ENCODE measurements at regions not wholly inside any gene's neighbourhood (a gene's known extent, or its start where the extent isn't known, plus 50 kb on each side); places are given as distances from the start of the nearest gene placed in this dataset.
"Not testable (repeated sequence)": the region's sequence is repeated elsewhere in the genome, so short reads cannot be mapped to it uniquely, and the experiment has no call there.

GRCh38 chr3:194879126-194879877 is 193.6 kb downstream of the FAM43A start:
- TF ChIP-seq CTCF (IDR thresholded peaks at IDR 0.05; ENCODE audit: control insufficient read depth, extremely low read depth, insufficient read depth): no peak
- H3K4me3 ChIP-seq (ENCODE audit: low read depth, low read length): no peak overlapping the region
- DNase-seq (ENCODE audit: low read depth): no peak

- TF ChIP-seq CTCF (IDR thresholded peaks at IDR 0.05; ENCODE audit: control insufficient read depth, extremely low read depth, insufficient read depth): no peak
- DNase-seq (ENCODE audit: low read depth): no peak
- H3K4me3 ChIP-seq (ENCODE audit: low read depth, low read length): no peak overlapping the region
Measured at GRCh38 chr3:194879991-194880939, 194.6 kb downstream of the FAM43A start.

- TF ChIP-seq CTCF (IDR thresholded peaks at IDR 0.05; ENCODE audit: control insufficient read depth, extremely low read depth, insufficient read depth): no peak
- no peak overlapping the region for H3K4me3 ChIP-seq (ENCODE audit: low read depth, low read length)
- no peak for DNase-seq (ENCODE audit: low read depth)
Measured at GRCh38 chr3:194880940-194881925, 195.6 kb downstream of the FAM43A start.

GRCh38 chr3:194884649-194885315 is 199.1 kb downstream of the FAM43A start:
- no peak for DNase-seq (ENCODE audit: low read depth)
- TF ChIP-seq CTCF (IDR thresholded peaks at IDR 0.05; ENCODE audit: control insufficient read depth, extremely low read depth, insufficient read depth): no peak
- H3K4me3 ChIP-seq (ENCODE audit: low read depth, low read length): no peak overlapping the region

- no peak for TF ChIP-seq CTCF (IDR thresholded peaks at IDR 0.05; ENCODE audit: control insufficient read depth, extremely low read depth, insufficient read depth)
- no peak overlapping the region for H3K4me3 ChIP-seq (ENCODE audit: low read depth, low read length)
- no peak for DNase-seq (ENCODE audit: low read depth)
Measured at GRCh38 chr3:194885766-194886165, 200.1 kb downstream of the FAM43A start.

GRCh38 chr3:194886836-194887235 is 201.2 kb downstream of the FAM43A start:
- no peak for TF ChIP-seq CTCF (IDR thresholded peaks at IDR 0.05; ENCODE audit: control insufficient read depth, extremely low read depth, insufficient read depth)
- H3K4me3 ChIP-seq (ENCODE audit: low read depth, low read length): no peak overlapping the region
- no peak for DNase-seq (ENCODE audit: low read depth)

- H3K4me3 ChIP-seq (ENCODE audit: low read depth, low read length); DNase-seq (ENCODE audit: low read depth): not testable (repeated sequence)
Measured at GRCh38 chr3:194888062-194888461, 202.4 kb downstream of the FAM43A start.

Measured in LNCaP clone FGC (cell line).